Upper lobe of right lung (tissue), 1 donor: ENCODE measurements at regions not wholly inside any gene's neighbourhood (a gene's known extent, or its start where the extent isn't known, plus 50 kb on each side); places are given as distances from the start of the nearest gene placed in this dataset.
A peak's percentile ranks its signal among the peaks of the same experiment; 100 is the strongest.

Experiments
- ATAC-seq: fragments of 200-7000 bp; cut with Tn5 transposase; one replicate; pipeline ENCODE4 v1.9.1; 2020; ENCODE audit warnings: mild to moderate bottlenecking, moderate library complexity
- DNase-seq: peaks from one replicate; pipeline ENCODE4 v3.0.0-alpha.2; 2020
- H3K27ac ChIP-seq: fragments of 200-600 bp; one replicate; pipeline ENCODE4 v1.8.0; 2022
- H3K27me3 ChIP-seq: fragments of 200-600 bp; one replicate; pipeline ENCODE4 v1.8.0; 2022; ENCODE audit warnings: mild to moderate bottlenecking
- H3K36me3 ChIP-seq: fragments of 200-600 bp; one replicate; pipeline ENCODE4 v1.8.0; 2022
- H3K4me1 ChIP-seq: fragments of 200-600 bp; one replicate; pipeline ENCODE4 v1.8.0; 2022
- H3K4me3 ChIP-seq: fragments of 200-600 bp; one replicate; pipeline ENCODE4 v1.8.0; 2022; ENCODE audit warnings: mild to moderate bottlenecking
- H3K9me3 ChIP-seq: fragments of 200-600 bp; one replicate; pipeline ENCODE4 v1.8.0; 2022
- CTCF ChIP-seq: fragments of 200-600 bp; IDR thresholded peaks from one replicate; pipeline ENCODE4 v1.8.0; 2022; ENCODE audit warnings: antibody characterized with exemption
- intact Hi-C: fragments of 100-400 bp; cut with DNase I; formaldehyde crosslinking; loops from one replicate; pipeline ENCODE4 v1.11.0; 2022
- donor health status: DM: no; HTN: yes; CAD: no; lungs with severe emphysema.

- Histone ChIP-seq H3K36me3 (no peaks in the 10 kb centered on the region), H3K4me1 (no peaks in the 10 kb centered on the region), H3K4me3 (no peak overlapping the region), H3K9me3 (no peaks in the 10 kb centered on the region), H3K27me3 (no peaks in the 10 kb centered on the region), H3K27ac (no peak overlapping the region)
- ATAC-seq (no peak), DNase-seq (no peak)
- intact Hi-C loops: no loop called here
- TF ChIP-seq CTCF: no peak
Observed at GRCh38 chr1:185601189-185601588, 133.0 kb upstream of the HMCN1 start.

GRCh38 chr1:185600641-185601040 lies 133.6 kb upstream of the HMCN1 start:
- no peak for DNase-seq
- intact Hi-C loops: no loop called here
- no peak overlapping the region for H3K4me3 ChIP-seq
- H3K9me3 ChIP-seq: no peaks in the 10 kb centered on the region
- H3K27me3 ChIP-seq: no peaks in the 10 kb centered on the region
- no peak overlapping the region for H3K27ac ChIP-seq
- no peak for ATAC-seq
- H3K36me3 ChIP-seq: no peaks in the 10 kb centered on the region
- TF ChIP-seq CTCF: no peak
- no peaks in the 10 kb centered on the region for H3K4me1 ChIP-seq

- Histone ChIP-seq H3K27me3 (no peaks in the 10 kb centered on the region), H3K9me3 (no peaks in the 10 kb centered on the region), H3K36me3 (no peaks in the 10 kb centered on the region), H3K4me3 (no peak overlapping the region), H3K27ac (no peak overlapping the region), H3K4me1 (no peaks in the 10 kb centered on the region)
- ATAC-seq: peak; percentile 58
- TF ChIP-seq CTCF: no peak
- intact Hi-C loops: no loop called here
- no peak for DNase-seq
Observed at GRCh38 chr1:185598332-185598731, 135.9 kb upstream of the HMCN1 start.

GRCh38 chr1:185595835-185596667 lies 138.1 kb upstream of the HMCN1 start:
- DNase-seq: no peak
- H3K27ac ChIP-seq: no peak overlapping the region
- ATAC-seq: peak; percentile 84

GRCh38 chr1:185594786-185595410 lies 139.3 kb upstream of the HMCN1 start:
- DNase-seq (no peak), ATAC-seq (no peak)
- intact Hi-C loops: no loop called here
- H3K4me1 ChIP-seq: no peaks in the 10 kb centered on the region
- no peak for TF ChIP-seq CTCF
- H3K4me3 ChIP-seq: no peak overlapping the region
- no peaks in the 10 kb centered on the region for H3K27me3 ChIP-seq
- no peaks in the 10 kb centered on the region for H3K36me3 ChIP-seq
- no peak overlapping the region for H3K27ac ChIP-seq
- no peaks in the 10 kb centered on the region for H3K9me3 ChIP-seq

More at GRCh38 chr1:185595835-185596667, 138.1 kb upstream of the HMCN1 start:
- TF ChIP-seq CTCF: peak; percentile 58
- intact Hi-C loops: no loop called here
- H3K27me3 ChIP-seq: no peaks in the 10 kb centered on the region
- H3K9me3 ChIP-seq: no peaks in the 10 kb centered on the region
- no peaks in the 10 kb centered on the region for H3K36me3 ChIP-seq
- no peak overlapping the region for H3K4me3 ChIP-seq
- no peaks in the 10 kb centered on the region for H3K4me1 ChIP-seq
